HG03159 (cell line): ENCODE measurements at regions not wholly inside any gene's neighbourhood (a gene's known extent, or its start where the extent isn't known, plus 50 kb on each side); places are given as distances from the start of the nearest gene placed in this dataset.

Experiments used
- ATAC-seq: cut with Tn5 transposase; IDR thresholded peaks from one replicate; pipeline ENCODE4 v1.9.1; 2021; ENCODE audit warnings: mild to moderate bottlenecking, moderate library complexity; ENCODE audit not compliant: unreplicated experiment

DNA sequence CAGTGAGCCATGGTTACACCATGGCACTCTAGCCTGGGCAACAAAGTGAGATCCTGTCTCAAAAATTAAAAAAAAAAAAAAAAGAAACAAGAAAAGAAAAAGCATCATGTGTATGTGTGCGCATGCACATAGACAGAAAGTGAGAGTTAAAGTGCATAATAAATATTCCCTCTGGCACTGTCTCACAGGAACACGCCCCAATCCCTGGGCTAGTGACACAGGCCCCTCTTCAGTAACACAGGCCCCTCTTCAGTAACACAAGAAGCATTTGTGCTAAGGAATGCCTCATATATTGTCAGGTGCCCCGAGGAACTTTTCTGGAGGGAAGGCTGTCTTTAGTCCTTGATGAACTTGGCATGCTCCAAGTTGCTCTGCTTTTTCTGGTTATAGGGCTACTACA is 57.5 kb downstream of the RPL27A start:
- ATAC-seq = no peak

DNA sequence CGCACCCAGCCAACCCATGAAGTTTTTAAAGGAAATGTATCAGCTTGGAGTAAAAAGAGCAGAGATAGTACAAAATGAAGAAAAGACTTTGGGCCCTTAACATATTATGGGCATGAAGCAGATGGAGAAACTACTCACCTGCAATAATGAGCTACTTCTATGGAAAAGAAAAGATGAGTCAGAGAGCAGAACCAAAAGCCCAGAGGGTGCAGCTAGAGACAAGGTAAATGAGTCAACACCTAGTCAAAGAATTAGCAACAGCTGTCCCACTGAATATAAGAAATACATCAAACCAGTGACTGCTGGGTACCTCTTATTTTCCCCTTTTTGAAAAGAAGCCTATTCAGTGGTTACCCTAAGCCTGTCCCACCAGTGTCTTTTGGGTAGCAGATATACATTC is 61.8 kb downstream of the RPL27A start:
- no peak for ATAC-seq

DNA sequence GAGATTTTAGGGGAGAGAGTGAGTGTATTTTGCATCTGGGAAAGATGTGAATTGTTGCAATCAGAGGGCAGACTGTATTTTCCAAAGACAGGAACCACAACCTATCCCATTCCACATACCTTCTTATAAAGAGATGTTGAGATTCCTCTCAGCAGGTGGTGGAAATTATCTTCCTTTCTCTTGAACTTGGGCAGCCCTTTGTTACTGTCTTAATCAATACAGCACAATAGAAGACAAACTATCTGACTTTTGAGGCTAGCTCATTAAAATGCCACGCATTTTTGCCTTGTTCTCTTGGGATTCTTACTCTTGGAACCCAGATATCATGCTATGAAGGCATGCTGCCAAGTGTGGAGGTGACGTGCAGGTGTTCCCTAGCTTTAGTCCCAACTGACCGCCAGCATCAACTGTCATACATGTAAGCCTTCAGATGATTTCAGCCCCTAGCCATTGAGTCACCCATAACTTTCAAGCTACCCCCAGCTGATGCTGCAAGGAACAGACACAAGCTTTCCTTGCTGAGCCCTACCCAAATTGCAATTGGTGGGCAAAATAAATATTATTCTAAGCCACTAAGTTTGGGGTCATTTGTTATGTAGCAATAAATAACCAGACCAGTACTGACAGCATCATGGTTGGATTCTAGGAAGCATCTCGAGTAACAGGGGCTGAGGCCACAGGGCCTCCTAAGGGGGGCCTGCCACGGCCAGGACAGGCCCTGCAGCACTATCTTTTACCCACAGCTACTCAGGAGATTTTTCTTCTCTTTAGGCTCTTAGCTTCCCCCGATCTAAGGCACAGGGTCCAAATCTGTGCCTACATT is 63.0 kb downstream of the RPL27A start:
- no peak for ATAC-seq

DNA sequence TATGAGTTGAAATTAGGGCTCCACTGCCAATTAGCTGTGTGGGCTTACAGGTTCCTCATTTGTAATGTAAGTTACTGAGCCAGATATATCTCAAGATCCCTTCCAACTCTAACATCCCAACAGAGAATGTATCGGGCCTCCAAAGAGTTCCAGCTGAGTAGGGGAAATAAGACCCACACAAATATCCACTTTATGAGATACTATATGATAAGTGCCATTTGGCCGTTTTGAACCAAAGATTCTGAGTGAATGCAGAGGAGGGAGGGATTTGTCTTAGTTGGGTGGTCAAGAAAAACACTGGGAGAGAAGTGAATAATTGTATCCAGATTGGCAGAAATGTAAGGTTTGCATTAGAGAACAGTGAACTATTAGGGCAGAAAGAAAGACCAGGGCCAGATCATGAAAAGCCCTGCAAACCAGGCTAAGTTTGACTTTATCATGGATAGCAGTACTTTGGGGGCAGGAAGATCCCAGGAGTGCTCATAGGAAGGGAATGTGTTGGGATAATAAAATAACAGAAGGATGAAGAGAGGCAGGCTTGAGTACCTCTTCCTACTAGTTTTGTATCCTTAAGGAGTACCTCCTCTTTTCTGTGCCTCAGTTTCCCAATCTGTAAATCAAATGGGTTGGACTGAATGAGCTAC is 63.9 kb downstream of the RPL27A start:
- ATAC-seq = no peak

DNA sequence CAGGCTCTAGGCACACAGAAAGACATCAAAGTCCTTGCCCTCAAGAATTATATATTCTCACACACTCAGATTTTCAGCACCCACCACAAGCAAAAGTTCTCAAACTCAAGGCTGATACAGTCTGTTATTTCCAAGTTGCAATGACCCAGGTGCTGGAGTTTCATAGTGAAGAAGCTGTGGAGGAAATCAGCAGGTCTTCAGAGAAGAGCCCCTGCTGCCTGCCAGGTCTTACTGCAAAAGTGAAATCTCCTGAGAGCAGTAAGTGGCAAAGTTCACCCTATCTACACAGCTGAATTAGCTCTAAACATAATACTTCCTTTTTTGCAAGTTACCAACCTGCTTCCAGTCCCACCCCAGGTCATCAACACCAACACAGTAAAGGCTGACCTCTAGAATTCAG is 64.6 kb downstream of the RPL27A start:
- ATAC-seq = no peak

GRCh38 chr11:8748317-8748716 is 65.7 kb downstream of the RPL27A start:
- ATAC-seq = no peak

DNA sequence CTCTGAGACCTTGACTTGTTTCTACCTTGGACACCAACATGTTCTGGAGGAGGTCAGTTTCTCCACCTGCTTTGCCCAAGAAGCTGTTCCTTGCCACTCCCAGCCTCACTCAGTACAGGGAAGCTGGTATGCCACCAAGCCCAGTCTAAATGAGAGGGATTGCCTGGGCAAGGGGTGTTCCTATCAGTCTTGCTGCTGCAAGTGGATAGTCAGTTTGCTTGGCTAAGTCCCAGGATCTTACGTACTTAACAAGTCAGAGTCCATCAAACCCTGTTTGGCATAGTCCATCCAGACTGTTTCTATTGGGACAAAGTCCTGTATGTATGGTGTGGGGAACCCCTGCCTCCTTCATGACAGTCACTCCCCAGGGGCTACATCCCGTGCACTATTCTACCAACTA is 66.6 kb downstream of the RPL27A start:
- no peak for ATAC-seq

- ATAC-seq = no peak
Observed at GRCh38 chr11:8754241-8754640, 71.6 kb downstream of the RPL27A start.

GRCh38 chr11:8756201-8756600 is 73.6 kb downstream of the RPL27A start:
- no peak for ATAC-seq

- ATAC-seq = no peak
Observed at GRCh38 chr11:8757047-8757446, 74.5 kb downstream of the RPL27A start.

GRCh38 chr11:8757533-8757932 is 74.9 kb downstream of the RPL27A start:
- no peak for ATAC-seq

DNA sequence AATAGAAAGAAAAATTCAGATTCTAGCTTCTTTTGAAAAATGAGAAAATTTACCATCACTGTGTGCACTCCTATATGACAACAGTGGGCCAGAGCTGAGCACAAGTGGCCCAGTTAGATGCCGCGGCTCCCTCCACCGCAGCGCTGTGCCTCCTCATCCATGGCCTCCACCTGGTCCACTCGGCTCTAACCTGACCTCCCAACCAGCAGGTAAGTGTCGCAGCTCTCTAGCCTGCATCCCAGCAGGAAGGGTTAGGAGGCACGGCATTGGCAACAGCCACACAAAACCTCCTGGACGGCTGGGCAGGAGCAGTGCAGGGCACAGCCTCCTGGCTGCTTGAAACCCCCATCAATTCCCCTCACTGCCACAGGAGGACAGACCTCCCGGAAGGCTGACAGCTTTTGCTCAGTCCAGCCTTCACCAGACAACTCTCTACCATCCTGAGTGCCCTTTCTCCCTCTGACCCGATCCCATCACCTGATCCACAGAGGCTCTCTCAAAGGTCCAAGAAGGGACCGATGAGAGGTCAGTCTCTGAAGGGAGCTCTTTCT is 76.1 kb downstream of the RPL27A start:
- no peak for ATAC-seq

- no peak for ATAC-seq
Observed at GRCh38 chr11:8759634-8760033, 77.0 kb downstream of the RPL27A start.

GRCh38 chr11:8760896-8761295 is 78.3 kb downstream of the RPL27A start:
- no peak for ATAC-seq

DNA sequence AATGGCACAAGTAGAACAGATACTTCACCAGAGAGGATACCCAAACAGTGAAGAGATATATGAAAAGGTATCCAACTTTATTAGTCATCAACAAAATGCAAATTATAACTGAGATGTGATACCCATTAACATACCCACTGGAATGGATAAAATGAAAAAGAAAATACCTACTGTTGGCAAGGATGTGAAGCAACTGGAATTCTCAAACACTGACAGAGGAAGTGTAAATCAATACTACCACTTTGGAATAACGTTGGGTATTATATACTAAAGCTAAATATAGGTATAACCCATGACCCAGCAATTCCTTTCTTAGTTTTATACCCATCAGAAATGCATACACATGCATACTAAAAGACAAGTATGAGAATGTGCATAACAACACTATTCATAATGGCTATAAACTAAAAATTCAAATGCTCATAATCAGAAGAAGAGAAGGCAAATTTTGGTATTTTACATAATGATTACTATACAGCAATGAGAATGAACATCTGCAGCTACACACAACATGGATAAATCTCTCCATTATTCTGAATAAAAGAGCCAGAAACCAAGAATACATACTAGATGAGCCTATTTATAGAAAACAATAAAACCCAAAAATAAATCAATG is 80.6 kb downstream of the RPL27A start:
- no peak for ATAC-seq

- no peak for ATAC-seq
Observed at GRCh38 chr11:8765294-8765693, 82.7 kb downstream of the RPL27A start.

GRCh38 chr11:8766043-8766987 is 83.7 kb downstream of the RPL27A start:
- no peak for ATAC-seq

DNA sequence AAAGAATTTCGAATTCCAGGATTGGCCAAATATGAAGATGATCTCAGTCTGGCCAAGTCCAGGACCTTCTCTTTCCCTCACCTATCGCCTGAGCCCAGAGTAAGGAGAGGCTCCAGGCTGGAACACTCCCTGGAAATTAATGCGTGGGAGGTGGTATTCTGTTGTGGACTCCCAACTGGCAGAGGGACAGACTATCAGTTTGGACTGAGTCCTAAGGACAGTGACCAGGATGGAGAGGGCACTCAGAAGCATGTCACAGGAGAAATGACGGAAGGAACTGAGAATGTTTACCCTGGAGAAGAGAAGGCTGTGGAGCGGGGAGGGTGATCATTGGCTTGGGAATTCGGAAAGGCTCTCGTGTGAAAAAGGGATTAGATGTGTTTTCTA is 84.4 kb downstream of the RPL27A start:
- no peak for ATAC-seq

- no peak for ATAC-seq
Observed at GRCh38 chr11:8767466-8768142, 85.0 kb downstream of the RPL27A start.

DNA sequence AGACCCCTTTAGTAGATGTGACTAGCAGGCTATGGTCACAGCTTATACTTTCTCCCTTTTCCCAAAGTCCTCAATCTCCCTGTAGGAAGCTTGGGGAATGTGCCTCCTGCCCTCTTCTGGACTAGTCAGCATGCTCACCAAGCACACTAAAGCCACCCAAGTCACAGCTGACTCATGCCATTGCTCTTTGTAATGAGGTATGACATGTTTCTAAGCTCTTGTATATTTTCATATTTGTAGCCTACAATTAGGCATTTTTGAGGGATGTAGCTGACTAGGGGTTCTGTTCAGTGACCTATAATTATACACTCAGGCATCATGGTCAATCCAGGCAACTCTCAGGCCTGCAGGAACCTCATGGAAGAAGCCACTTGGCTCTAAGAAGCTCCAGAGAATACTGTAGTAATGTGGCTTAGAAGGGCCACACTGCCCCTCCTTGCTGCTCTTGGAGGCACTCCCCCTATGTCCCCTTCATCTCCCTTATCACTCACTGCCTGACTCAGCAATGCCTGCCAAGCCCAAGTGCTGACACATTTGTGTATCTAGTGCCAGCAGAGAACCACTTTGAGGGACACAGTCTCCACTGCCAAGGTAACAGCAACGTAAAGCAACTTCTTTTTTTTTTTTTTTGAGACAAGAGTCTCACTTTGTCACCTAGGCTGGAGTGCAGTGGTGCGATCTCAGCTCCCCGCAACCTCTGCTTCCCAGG is 86.2 kb downstream of the RPL27A start:
- ATAC-seq = no peak
